Mesodermal cell (in vitro differentiated cells): ENCODE measurements at regions not wholly inside any gene's neighbourhood (a gene's known extent, or its start where the extent isn't known, plus 50 kb on each side); places are given as distances from the start of the nearest gene placed in this dataset.

Experiments
- H3K27ac ChIP-seq: 2 replicates; pipeline ENCODE4 v1.7.0; 2013; ENCODE audit warnings: mild to moderate bottlenecking, low read depth, low read length, moderate library complexity; ENCODE audit not compliant: severe bottlenecking
- H3K36me3 ChIP-seq: 2 replicates; pipeline ENCODE4 v1.7.1; 2013; ENCODE audit warnings: mild to moderate bottlenecking, low read length, moderate library complexity; ENCODE audit not compliant: control insufficient read depth, insufficient read depth
- H3K4me1 ChIP-seq: one replicate; pipeline ENCODE4 v1.7.1; 2013; ENCODE audit warnings: mild to moderate bottlenecking, low read length; ENCODE audit not compliant: insufficient read depth, control insufficient read depth, poor library complexity, severe bottlenecking
- H3K4me3 ChIP-seq: 2 replicates; pipeline ENCODE4 v1.7.0; 2013; ENCODE audit warnings: low read length, control low read depth, mild to moderate bottlenecking; ENCODE audit not compliant: insufficient read depth, poor library complexity, severe bottlenecking; ENCODE audit errors: extremely low read depth
- H3K9me3 ChIP-seq: 2 replicates; pipeline ENCODE4 v1.7.1; 2013; ENCODE audit warnings: mild to moderate bottlenecking, low read length, moderate library complexity; ENCODE audit not compliant: control insufficient read depth
- WGBS, 2 experiments: methylation state at CpG; one replicate each; pipeline ENCODE4 v1.1.5; 2013; ENCODE audit warnings: missing lambda C conversion rate in 2 of 2; ENCODE audit not compliant: insufficient coverage in 2 of 2; 5-methylcytosine and 5-hydroxymethylcytosine counted together

GRCh38 chr3:34365771-34366170 lies 567.3 kb downstream of the PDCD6IP start:
- Histone ChIP-seq H3K9me3 (no peaks in the 10 kb centered on the region), H3K27ac (no peak overlapping the region), H3K36me3 (no peaks in the 10 kb centered on the region), H3K4me1 (no peaks in the 10 kb centered on the region), H3K4me3 (no peak overlapping the region)
- WGBS, 2 experiments, result 100% methylated on average over 1 of the region's 2 CpGs

DNA sequence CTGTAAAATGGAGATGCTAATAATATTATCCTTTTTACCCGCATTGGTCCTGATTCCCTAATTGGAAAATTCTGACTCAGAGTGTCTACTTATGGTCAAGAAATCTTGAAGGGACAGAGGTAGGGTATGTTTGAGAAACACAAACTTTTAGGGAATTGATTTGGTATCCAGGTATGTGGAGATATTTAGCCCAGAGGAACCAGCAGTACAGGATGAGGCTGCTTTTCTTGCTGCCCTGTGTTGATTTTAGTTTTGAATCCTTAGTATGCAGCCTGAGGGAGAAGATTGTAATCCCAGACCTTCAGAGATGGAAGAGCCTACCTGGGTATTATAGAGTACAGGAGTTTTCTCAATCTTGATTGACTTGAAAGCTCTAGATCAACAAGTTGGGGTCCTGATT lies 569.1 kb downstream of the PDCD6IP start:
- Histone ChIP-seq H3K4me3 (no peak overlapping the region), H3K36me3 (no peaks in the 10 kb centered on the region), H3K4me1 (no peaks in the 10 kb centered on the region), H3K27ac (no peak overlapping the region), H3K9me3 (no peaks in the 10 kb centered on the region)
- no CpG with 5 or more reads among the region's 1 CpG for WGBS, 2 experiments

DNA sequence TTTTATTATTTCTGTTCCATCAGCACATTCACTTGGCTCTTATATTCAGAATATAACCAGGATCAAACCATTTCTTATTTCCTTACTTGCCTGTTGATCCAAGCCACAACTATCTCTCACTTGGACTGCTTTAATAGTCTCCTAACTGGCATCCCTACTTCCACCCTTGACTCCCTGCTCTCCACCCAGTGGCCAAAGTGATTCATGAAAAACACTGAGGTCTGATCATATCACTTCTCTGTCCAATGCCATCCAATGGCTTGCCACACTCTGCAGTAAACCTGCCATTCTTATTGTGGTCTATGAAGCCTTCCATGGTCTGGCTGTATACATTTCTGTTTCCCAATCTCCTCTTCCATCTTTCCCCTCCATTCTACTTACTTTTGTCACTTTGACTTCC lies 576.1 kb downstream of the PDCD6IP start:
- no peaks in the 10 kb centered on the region for H3K4me1 ChIP-seq
- no peaks in the 10 kb centered on the region for H3K9me3 ChIP-seq
- no peak overlapping the region for H3K27ac ChIP-seq
- no peak overlapping the region for H3K4me3 ChIP-seq
- H3K36me3 ChIP-seq, result no peaks in the 10 kb centered on the region

DNA sequence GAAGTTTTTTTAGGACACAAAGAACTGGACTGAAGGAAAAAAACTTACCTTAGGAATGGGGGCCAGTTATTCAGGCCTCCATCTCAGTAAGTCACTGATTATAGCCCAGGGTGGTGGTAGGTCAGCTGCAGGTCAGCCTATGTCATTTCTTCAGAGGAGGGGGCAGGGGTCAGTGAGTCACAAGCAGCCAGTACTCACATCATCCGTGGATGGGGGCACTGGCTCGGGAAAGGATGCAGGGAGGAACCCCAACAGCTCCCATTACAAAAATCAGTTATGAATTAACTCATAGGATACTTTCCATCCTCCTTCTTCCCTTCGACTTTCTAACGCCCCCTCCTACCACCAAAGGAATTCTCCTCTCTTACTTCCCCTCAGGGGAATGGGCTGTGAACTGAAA lies 578.3 kb downstream of the PDCD6IP start:
- Histone ChIP-seq H3K27ac (no peak overlapping the region), H3K4me1 (no peaks in the 10 kb centered on the region), H3K9me3 (no peaks in the 10 kb centered on the region), H3K36me3 (no peaks in the 10 kb centered on the region), H3K4me3 (no peak overlapping the region)
- WGBS, 2 experiments, result 80 to 100% methylated on average over 1 of the region's 4 CpGs

DNA sequence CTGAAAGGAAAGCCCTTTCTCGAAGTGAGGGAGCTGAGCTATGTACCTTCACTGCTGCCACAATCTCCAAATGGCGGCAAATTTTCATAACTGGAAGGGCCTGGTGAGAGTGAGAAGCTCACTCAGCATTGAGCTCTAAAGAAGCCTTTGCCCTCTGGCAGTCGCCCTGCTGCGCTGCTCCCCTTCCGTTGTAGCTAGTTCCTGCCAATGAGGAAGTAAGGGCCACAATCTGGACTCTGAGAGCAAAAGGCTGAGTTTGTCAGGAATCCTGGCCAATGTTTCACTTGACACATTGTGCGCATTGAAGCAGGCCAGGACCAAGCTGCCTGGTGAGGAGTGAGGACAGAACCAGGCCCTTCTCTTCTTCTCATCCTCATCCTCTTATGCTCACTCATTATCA lies 579.5 kb downstream of the PDCD6IP start:
- Histone ChIP-seq H3K4me1 (no peaks in the 10 kb centered on the region), H3K36me3 (no peaks in the 10 kb centered on the region), H3K4me3 (no peak overlapping the region), H3K9me3 (no peaks in the 10 kb centered on the region), H3K27ac (no peak overlapping the region)
- WGBS, 2 experiments, result 83 to 98% methylated on average over 4 to 5 of the region's 6 CpGs

DNA sequence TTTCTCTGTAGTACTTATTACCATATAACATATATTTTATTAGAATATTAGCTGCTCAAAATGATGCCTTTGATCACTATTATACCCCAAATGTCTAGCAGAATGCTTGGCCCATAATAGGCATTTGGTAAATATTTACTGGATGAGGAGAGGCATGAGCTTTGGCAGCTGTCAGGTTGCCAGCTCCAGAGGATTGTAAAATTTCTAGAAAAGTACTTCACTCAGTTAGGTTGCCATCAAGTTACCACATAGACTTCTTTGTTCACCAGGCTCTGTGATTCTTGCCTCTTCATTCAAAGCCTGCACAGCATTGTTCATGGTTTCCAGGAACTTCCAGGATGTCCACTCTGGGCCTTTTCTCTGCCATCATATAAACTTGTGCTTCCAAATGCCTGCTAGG lies 582.8 kb downstream of the PDCD6IP start:
- H3K9me3 ChIP-seq, result no peaks in the 10 kb centered on the region
- H3K36me3 ChIP-seq, result no peaks in the 10 kb centered on the region
- no peak overlapping the region for H3K27ac ChIP-seq
- no peak overlapping the region for H3K4me3 ChIP-seq
- no peaks in the 10 kb centered on the region for H3K4me1 ChIP-seq

DNA sequence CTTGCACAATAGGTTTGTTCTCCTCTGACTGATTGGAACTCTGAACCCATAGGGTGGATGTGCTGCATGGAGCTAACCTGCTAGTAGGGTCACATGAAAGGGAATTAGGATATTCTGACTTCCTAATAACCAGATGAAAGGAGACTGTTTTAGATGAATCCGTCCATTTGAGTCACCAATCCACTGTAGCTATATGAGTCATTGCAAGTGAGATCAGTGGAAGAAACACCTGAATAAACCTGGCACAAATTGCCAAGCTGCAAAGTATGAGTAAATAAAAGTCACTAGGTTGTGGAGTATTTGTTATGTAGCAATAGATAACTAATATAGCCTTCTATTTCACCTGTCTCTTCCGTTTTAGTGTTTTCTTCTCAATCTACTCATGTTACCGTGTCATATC lies 584.4 kb downstream of the PDCD6IP start:
- no peak overlapping the region for H3K4me3 ChIP-seq
- H3K36me3 ChIP-seq, result no peaks in the 10 kb centered on the region
- H3K27ac ChIP-seq, result no peak overlapping the region
- no peaks in the 10 kb centered on the region for H3K9me3 ChIP-seq
- no peaks in the 10 kb centered on the region for H3K4me1 ChIP-seq
- WGBS, 2 experiments, result 90 to 95% methylated on average over 2 to 3 of the region's 3 CpGs

- Histone ChIP-seq H3K4me1 (no peaks in the 10 kb centered on the region), H3K9me3 (no peaks in the 10 kb centered on the region), H3K36me3 (no peaks in the 10 kb centered on the region), H3K27ac (no peak overlapping the region), H3K4me3 (no peak overlapping the region)
Measured at GRCh38 chr3:34386309-34386708, 587.9 kb downstream of the PDCD6IP start.

DNA sequence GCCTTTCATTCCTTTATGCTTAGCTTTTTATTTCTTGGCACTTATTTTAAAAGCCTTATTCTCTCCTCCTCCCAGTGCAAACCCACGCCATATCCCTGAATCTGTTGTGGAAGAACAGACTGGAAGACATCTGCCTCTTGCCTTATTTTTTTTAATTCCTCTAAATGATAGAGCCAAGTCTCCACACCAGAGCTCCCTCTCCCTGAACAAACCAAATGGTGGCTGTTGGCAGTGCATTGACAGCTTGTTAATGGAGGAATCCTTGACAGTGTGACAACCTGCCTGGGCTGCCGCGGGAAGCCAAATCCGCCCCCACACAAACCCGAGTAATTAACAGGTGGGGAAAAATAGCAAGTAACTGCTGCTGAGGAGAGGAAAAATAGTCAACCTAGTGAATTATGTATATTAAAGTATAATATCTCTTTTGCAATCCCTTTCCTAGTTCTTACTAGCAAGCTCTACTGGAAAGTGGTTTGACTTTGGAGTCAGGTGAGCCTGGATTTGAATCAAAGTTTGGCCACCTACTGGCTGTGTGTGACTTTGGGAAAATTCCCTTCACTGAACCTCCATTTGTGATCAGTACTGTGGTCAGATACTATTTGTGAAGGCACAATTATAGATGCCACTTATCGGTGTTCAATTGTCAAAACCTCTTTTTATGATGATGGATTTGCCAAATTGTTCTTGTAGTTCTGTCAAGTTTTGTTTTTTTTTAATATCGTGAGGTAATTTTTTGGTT lies 589.6 kb downstream of the PDCD6IP start:
- 69 to 92% methylated on average over 3 to 4 of the region's 7 CpGs for WGBS, 2 experiments
- no peaks in the 10 kb centered on the region for H3K36me3 ChIP-seq
- no peaks in the 10 kb centered on the region for H3K4me1 ChIP-seq
- H3K9me3 ChIP-seq, result no peaks in the 10 kb centered on the region
- H3K4me3 ChIP-seq, result no peak overlapping the region
- H3K27ac ChIP-seq, result no peak overlapping the region

- Histone ChIP-seq H3K9me3 (no peaks in the 10 kb centered on the region), H3K36me3 (no peaks in the 10 kb centered on the region), H3K4me1 (no peaks in the 10 kb centered on the region), H3K4me3 (no peak overlapping the region), H3K27ac (no peak overlapping the region)
- no CpG with 5 or more reads among the region's 2 CpGs for WGBS, 2 experiments
Measured at GRCh38 chr3:34388830-34389229, 590.4 kb downstream of the PDCD6IP start.

- Histone ChIP-seq H3K4me1 (no peaks in the 10 kb centered on the region), H3K27ac (no peak overlapping the region), H3K4me3 (no peak overlapping the region), H3K9me3 (no peaks in the 10 kb centered on the region), H3K36me3 (no peaks in the 10 kb centered on the region)
- WGBS, 2 experiments, result 80 to 94% methylated on average over 1 to 2 of the region's 2 CpGs
Measured at GRCh38 chr3:34394978-34395748, 596.7 kb downstream of the PDCD6IP start.
